WTC11 (cell line): ENCODE measurements at regions not wholly inside any gene's neighbourhood (a gene's known extent, or its start where the extent isn't known, plus 50 kb on each side); places are given as distances from the start of the nearest gene placed in this dataset.

ENCODE experiments used
- ATAC-seq: fragments of 200-7000 bp; cut with Tn5 transposase; 2 replicates; pipeline ENCODE4 v1.10.0; 2021; ENCODE audit warnings: mild to moderate bottlenecking, moderate library complexity
- CTCF ChIA-PET: fragments of 300-600 bp; sonication (Branson Sonifier 250); formaldehyde crosslinking; loops from one replicate; lab custom pipeline; 2021; ENCODE audit warnings: antibody characterized with exemption; lab: Charles Lee
- POLR2A ChIA-PET: fragments of 350-600 bp; sonication (Branson Sonifier 250); formaldehyde crosslinking; loops from one replicate; lab custom pipeline; 2021; ENCODE audit warnings: antibody characterized with exemption; lab: Charles Lee
- DNase-seq: peaks from one replicate; pipeline ENCODE4 v3.0.0; 2021; ENCODE audit warnings: low spot score
- H3K27ac Mint-ChIP-seq: 2 replicates; pipeline ENCODE4 v1.8.0; 2021; ENCODE audit warnings: mixed read lengths
- H3K27me3 Mint-ChIP-seq: 2 replicates; pipeline ENCODE4 v1.8.0; 2021; ENCODE audit warnings: low read depth, mild to moderate bottlenecking, moderate library complexity, mixed read lengths
- H3K36me3 Mint-ChIP-seq: 2 replicates; pipeline ENCODE4 v1.8.0; 2021; ENCODE audit warnings: mixed read lengths
- H3K4me1 Mint-ChIP-seq: 2 replicates; pipeline ENCODE4 v1.8.0; 2022; ENCODE audit warnings: mixed read lengths
- H3K4me3 Mint-ChIP-seq: 2 replicates; pipeline ENCODE4 v1.8.0; 2021; ENCODE audit warnings: mild to moderate bottlenecking, moderate library complexity, mixed read lengths
- H3K9me3 Mint-ChIP-seq: 2 replicates; pipeline ENCODE4 v1.8.0; 2021; ENCODE audit warnings: mixed read lengths
- MXD4 ChIP-seq: fragments of 250-450 bp; sonication (Bioruptor Pico); IDR thresholded peaks from 2 replicates; pipeline ENCODE4 v1.8.0; 2021; ENCODE audit warnings: mild to moderate bottlenecking, moderate library complexity, borderline replicate concordance
- NFE2L1 ChIP-seq: sonication (generic); formaldehyde crosslinking; IDR thresholded peaks from 2 replicates; pipeline ENCODE4 v1.8.1; 2023; ENCODE audit warnings: missing genetic modification reagents
- SOX15 ChIP-seq: fragments of 250-450 bp; sonication (Bioruptor Pico); IDR thresholded peaks from 2 replicates; pipeline ENCODE4 v1.9.0; 2021; ENCODE audit warnings: mild to moderate bottlenecking
- SP1 ChIP-seq: sonication (generic); formaldehyde crosslinking; conservative IDR thresholded peaks from 2 replicates; pipeline ENCODE4 v1.8.1; 2022; ENCODE audit warnings: missing genetic modification reagents
- TCF7 ChIP-seq: sonication (generic); formaldehyde crosslinking; IDR thresholded peaks from 2 replicates; pipeline ENCODE4 v1.8.0; 2022; ENCODE audit warnings: mild to moderate bottlenecking, low read depth, missing genetic modification reagents, moderate library complexity
- USF1 ChIP-seq: sonication (generic); formaldehyde crosslinking; IDR thresholded peaks from 2 replicates; pipeline ENCODE4 v1.8.0; 2022; ENCODE audit warnings: mild to moderate bottlenecking, missing genetic modification reagents
- ZNF138 ChIP-seq: sonication (generic); formaldehyde crosslinking; conservative IDR thresholded peaks from 2 replicates; pipeline ENCODE4 v1.8.1; 2022; ENCODE audit warnings: mild to moderate bottlenecking, moderate library complexity, missing genetic modification reagents
- ZNF281 ChIP-seq: sonication (generic); formaldehyde crosslinking; IDR thresholded peaks from 2 replicates; pipeline ENCODE4 v1.8.0; 2023; ENCODE audit warnings: mild to moderate bottlenecking, missing genetic modification reagents
- TF ChIP-seq, protein P1 (sequence below): fragments of 250-450 bp; sonication (Bioruptor Pico); IDR thresholded peaks from 2 replicates; pipeline ENCODE4 v1.9.0; 2021; ENCODE audit warnings: mild to moderate bottlenecking, borderline replicate concordance
- TF ChIP-seq, protein P2 (sequence below): sonication (generic); formaldehyde crosslinking; IDR thresholded peaks from 2 replicates; pipeline ENCODE4 v1.8.1; 2023; ENCODE audit warnings: mild to moderate bottlenecking, missing genetic modification reagents
- TF ChIP-seq, protein P3 (sequence below): fragments of 250-450 bp; sonication (Bioruptor Pico); IDR thresholded peaks from 2 replicates; pipeline ENCODE4 v2.1.2; 2022; ENCODE audit warnings: mild to moderate bottlenecking, moderate library complexity
- TF ChIP-seq, protein P4 (sequence below): sonication (generic); formaldehyde crosslinking; IDR thresholded peaks from 2 replicates; pipeline ENCODE4 v1.8.1; 2023; ENCODE audit warnings: mild to moderate bottlenecking, missing genetic modification reagents, borderline replicate concordance
- TF ChIP-seq, protein P5 (sequence below): sonication (generic); formaldehyde crosslinking; IDR thresholded peaks from 2 replicates; pipeline ENCODE4 v1.8.0; 2022; ENCODE audit warnings: mild to moderate bottlenecking, missing genetic modification reagents

DNA sequence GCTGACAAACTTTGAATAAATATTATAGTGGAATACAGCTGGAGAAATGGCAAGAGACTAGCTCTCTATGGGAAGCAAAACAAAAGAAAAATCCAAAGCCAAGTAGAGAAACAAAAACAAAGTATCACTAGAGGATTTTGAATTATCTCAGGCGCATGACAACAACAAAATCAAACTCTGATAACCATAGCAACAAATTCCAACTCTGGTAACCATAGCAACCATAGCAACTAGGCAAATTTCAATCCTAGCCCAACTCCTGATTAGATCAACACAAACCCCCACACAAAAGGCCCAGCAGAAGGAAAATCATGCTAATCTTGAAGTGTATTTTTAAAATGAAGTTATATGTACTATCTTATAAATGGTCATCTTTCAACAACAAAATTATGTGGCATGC, 98.4 kb upstream of the MAGEE2 start (continued):
- TF ChIP-seq, protein P1, sequence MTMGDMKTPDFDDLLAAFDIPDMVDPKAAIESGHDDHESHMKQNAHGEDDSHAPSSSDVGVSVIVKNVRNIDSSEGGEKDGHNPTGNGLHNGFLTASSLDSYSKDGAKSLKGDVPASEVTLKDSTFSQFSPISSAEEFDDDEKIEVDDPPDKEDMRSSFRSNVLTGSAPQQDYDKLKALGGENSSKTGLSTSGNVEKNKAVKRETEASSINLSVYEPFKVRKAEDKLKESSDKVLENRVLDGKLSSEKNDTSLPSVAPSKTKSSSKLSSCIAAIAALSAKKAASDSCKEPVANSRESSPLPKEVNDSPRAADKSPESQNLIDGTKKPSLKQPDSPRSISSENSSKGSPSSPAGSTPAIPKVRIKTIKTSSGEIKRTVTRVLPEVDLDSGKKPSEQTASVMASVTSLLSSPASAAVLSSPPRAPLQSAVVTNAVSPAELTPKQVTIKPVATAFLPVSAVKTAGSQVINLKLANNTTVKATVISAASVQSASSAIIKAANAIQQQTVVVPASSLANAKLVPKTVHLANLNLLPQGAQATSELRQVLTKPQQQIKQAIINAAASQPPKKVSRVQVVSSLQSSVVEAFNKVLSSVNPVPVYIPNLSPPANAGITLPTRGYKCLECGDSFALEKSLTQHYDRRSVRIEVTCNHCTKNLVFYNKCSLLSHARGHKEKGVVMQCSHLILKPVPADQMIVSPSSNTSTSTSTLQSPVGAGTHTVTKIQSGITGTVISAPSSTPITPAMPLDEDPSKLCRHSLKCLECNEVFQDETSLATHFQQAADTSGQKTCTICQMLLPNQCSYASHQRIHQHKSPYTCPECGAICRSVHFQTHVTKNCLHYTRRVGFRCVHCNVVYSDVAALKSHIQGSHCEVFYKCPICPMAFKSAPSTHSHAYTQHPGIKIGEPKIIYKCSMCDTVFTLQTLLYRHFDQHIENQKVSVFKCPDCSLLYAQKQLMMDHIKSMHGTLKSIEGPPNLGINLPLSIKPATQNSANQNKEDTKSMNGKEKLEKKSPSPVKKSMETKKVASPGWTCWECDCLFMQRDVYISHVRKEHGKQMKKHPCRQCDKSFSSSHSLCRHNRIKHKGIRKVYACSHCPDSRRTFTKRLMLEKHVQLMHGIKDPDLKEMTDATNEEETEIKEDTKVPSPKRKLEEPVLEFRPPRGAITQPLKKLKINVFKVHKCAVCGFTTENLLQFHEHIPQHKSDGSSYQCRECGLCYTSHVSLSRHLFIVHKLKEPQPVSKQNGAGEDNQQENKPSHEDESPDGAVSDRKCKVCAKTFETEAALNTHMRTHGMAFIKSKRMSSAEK (CRISPR knock-in tag): no peak
- TF ChIP-seq ZNF138 (CRISPR knock-in tag) (no peak), TCF7 (no peak)
- TF ChIP-seq, protein P2, sequence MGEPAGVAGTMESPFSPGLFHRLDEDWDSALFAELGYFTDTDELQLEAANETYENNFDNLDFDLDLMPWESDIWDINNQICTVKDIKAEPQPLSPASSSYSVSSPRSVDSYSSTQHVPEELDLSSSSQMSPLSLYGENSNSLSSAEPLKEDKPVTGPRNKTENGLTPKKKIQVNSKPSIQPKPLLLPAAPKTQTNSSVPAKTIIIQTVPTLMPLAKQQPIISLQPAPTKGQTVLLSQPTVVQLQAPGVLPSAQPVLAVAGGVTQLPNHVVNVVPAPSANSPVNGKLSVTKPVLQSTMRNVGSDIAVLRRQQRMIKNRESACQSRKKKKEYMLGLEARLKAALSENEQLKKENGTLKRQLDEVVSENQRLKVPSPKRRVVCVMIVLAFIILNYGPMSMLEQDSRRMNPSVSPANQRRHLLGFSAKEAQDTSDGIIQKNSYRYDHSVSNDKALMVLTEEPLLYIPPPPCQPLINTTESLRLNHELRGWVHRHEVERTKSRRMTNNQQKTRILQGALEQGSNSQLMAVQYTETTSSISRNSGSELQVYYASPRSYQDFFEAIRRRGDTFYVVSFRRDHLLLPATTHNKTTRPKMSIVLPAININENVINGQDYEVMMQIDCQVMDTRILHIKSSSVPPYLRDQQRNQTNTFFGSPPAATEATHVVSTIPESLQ (CRISPR knock-in tag): no peak
- TF ChIP-seq, protein P3, sequence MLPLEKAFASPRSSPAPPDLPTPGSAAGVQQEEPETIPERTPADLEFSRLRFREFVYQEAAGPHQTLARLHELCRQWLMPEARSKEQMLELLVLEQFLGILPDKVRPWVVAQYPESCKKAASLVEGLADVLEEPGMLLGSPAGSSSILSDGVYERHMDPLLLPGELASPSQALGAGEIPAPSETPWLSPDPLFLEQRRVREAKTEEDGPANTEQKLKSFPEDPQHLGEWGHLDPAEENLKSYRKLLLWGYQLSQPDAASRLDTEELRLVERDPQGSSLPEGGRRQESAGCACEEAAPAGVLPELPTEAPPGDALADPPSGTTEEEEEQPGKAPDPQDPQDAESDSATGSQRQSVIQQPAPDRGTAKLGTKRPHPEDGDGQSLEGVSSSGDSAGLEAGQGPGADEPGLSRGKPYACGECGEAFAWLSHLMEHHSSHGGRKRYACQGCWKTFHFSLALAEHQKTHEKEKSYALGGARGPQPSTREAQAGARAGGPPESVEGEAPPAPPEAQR (CRISPR knock-in tag): no peak

- H3K4me3 Mint-ChIP-seq: no peak overlapping the region
- ATAC-seq: no peak
- H3K27ac Mint-ChIP-seq: no peak overlapping the region
- POLR2A ChIA-PET: no interaction called here
- no peaks in the 10 kb centered on the region for H3K4me1 Mint-ChIP-seq
- CTCF ChIA-PET: no interaction called here
- no peaks in the 10 kb centered on the region for H3K27me3 Mint-ChIP-seq
- TF ChIP-seq NFE2L1 (CRISPR knock-in tag) (no peak), ZNF281 (CRISPR knock-in tag) (no peak), SP1 (no peak)
- no peak for DNase-seq
- no peaks in the 10 kb centered on the region for H3K36me3 Mint-ChIP-seq
- no peaks in the 10 kb centered on the region for H3K9me3 Mint-ChIP-seq
These were observed 102.8 kb upstream of the MAGEE2 start for GRCh38 chrX:75887833-75888232.

- Mint-ChIP-seq H3K9me3 (no peaks in the 10 kb centered on the region), H3K27me3 (no peaks in the 10 kb centered on the region), H3K4me1 (no peaks in the 10 kb centered on the region), H3K27ac (no peak overlapping the region), H3K4me3 (no peak overlapping the region), H3K36me3 (no peaks in the 10 kb centered on the region)
- ChIA-PET POLR2A (no interaction called here), CTCF (no interaction called here)
- no peak for DNase-seq
- no peak for ATAC-seq
- TF ChIP-seq NFE2L1 (CRISPR knock-in tag) (no peak), USF1 (no peak), MXD4 (CRISPR knock-in tag) (no peak), SOX15 (CRISPR knock-in tag) (no peak), ZNF138 (CRISPR knock-in tag) (no peak)
- TF ChIP-seq, protein P4, sequence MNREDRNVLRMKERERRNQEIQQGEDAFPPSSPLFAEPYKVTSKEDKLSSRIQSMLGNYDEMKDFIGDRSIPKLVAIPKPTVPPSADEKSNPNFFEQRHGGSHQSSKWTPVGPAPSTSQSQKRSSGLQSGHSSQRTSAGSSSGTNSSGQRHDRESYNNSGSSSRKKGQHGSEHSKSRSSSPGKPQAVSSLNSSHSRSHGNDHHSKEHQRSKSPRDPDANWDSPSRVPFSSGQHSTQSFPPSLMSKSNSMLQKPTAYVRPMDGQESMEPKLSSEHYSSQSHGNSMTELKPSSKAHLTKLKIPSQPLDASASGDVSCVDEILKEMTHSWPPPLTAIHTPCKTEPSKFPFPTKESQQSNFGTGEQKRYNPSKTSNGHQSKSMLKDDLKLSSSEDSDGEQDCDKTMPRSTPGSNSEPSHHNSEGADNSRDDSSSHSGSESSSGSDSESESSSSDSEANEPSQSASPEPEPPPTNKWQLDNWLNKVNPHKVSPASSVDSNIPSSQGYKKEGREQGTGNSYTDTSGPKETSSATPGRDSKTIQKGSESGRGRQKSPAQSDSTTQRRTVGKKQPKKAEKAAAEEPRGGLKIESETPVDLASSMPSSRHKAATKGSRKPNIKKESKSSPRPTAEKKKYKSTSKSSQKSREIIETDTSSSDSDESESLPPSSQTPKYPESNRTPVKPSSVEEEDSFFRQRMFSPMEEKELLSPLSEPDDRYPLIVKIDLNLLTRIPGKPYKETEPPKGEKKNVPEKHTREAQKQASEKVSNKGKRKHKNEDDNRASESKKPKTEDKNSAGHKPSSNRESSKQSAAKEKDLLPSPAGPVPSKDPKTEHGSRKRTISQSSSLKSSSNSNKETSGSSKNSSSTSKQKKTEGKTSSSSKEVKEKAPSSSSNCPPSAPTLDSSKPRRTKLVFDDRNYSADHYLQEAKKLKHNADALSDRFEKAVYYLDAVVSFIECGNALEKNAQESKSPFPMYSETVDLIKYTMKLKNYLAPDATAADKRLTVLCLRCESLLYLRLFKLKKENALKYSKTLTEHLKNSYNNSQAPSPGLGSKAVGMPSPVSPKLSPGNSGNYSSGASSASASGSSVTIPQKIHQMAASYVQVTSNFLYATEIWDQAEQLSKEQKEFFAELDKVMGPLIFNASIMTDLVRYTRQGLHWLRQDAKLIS (CRISPR knock-in tag): no peak
- TF ChIP-seq, protein P5, sequence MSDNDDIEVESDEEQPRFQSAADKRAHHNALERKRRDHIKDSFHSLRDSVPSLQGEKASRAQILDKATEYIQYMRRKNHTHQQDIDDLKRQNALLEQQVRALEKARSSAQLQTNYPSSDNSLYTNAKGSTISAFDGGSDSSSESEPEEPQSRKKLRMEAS: no peak
- TF ChIP-seq, protein P2 (CRISPR knock-in tag): no peak
- TF ChIP-seq, protein P3 (CRISPR knock-in tag): no peak
These were observed 107.7 kb upstream of the MAGEE2 start for GRCh38 chrX:75892749-75893148.
